SIG-M5 treated with dmso at 0.1 percent for 504 hours (cell line): ENCODE measurements at regions not wholly inside any gene's neighbourhood (a gene's known extent, or its start where the extent isn't known, plus 50 kb on each side); places are given as distances from the start of the nearest gene placed in this dataset.
"Not testable (repeated sequence)": the region's sequence is repeated elsewhere in the genome, so short reads cannot be mapped to it uniquely, and the experiment has no call there.

Experiments
- DNase-seq: peaks from one replicate; lab custom pipeline; 2025; ENCODE audit not compliant: unreplicated experiment; lab: John Stamatoyannopoulos, UW

DNA sequence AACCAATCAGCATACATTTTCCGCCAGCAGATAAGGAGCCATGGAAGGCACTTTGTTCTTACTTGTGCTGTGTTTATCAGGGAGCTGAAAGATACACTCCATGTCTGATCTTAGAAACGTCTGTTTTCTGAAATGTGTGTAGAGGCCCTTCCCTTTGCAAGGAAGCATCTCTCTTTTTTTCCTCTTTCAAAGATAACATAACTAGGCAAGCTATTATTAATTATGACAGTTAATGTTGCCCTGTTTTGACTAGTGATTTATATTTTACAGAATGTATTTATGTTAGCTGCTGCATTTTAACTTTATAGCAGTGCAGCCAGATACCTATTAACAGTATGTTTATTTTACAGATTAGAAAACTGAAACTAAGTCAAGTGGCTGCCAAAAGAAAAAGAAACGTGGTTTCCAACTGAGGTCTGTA lies 683.2 kb upstream of the IGFBP3 start:
- DNase-seq, result no peak

DNA sequence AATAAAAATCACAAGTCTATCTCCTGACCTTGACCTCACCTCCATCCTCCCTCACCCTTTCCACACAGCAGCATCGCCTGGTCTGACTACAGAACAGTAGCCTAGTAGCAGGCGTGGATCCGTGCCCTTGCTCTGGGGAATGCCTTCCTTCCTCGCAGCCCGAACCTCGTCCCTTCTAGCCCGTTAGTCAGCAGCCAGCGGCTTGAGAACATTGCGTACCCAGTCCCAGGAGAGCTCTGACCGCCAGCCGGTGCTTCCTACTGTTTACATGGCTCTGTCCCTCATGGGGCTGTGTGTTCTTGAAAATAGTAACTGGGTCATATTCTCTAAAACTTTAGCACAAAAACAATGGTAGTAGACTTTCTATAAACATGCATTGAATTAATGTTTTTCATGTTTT lies 682.7 kb upstream of the IGFBP3 start:
- no peak for DNase-seq

DNA sequence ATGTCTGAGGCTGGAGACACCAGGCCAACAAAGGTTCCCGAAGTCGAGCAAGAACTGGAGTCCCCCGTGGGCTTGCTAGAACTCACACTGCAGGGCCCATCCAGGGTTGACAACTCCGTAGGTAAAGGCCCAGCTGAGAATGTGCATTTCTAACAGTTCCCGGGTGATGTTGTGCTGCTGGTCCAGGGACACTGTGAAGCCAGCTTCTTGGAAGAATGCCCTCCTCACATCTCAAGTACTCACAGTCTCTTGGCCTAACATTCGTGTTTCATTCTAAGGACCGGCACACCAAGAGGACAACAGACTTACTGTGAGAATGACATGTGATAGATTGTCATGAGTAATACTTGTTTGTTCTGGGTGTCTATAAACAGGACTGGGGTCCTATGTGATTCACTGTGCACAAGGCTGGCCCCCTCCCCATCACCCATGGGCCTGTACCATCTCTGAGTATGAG lies 682.3 kb upstream of the IGFBP3 start:
- no peak for DNase-seq

DNA sequence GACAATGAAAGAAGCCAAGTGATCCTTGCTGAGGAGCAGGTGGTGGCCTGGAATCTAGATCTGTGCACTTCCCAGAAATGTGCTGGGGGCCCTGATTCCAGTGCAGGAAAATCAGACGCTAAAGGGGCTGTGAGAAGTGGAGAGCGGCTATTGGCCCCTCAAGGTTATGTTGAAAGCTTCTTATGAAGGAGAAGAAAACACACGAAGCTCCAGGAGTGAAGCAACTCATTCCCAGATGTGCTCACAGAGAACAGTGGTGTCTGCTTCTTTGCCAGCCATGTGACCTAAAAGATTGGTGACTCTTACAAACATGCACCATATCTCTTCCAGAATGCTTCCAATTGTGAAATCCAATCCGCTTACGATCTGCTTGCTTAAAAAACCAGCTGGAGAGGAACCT lies 679.3 kb upstream of the IGFBP3 start:
- DNase-seq, result no peak

DNA sequence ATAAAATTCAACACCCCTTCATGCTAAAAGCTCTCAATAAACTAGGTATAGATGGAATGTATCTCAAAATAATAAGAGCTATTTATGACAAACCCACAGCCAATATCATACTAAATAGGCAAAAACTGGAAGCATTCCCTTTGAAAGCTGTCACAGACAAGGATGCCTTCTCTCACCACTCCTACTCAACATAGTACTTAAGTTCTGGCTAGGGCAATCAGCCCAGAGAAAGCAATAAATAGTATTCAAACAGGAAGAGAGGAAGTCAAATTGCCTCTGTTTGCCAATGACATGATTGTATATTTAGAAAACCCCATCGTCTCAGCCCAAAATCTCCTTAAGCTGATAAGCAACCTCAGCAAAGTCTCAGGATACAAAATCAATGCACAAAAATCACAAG lies 673.8 kb upstream of the IGFBP3 start:
- DNase-seq, result not testable (repeated sequence)

DNA sequence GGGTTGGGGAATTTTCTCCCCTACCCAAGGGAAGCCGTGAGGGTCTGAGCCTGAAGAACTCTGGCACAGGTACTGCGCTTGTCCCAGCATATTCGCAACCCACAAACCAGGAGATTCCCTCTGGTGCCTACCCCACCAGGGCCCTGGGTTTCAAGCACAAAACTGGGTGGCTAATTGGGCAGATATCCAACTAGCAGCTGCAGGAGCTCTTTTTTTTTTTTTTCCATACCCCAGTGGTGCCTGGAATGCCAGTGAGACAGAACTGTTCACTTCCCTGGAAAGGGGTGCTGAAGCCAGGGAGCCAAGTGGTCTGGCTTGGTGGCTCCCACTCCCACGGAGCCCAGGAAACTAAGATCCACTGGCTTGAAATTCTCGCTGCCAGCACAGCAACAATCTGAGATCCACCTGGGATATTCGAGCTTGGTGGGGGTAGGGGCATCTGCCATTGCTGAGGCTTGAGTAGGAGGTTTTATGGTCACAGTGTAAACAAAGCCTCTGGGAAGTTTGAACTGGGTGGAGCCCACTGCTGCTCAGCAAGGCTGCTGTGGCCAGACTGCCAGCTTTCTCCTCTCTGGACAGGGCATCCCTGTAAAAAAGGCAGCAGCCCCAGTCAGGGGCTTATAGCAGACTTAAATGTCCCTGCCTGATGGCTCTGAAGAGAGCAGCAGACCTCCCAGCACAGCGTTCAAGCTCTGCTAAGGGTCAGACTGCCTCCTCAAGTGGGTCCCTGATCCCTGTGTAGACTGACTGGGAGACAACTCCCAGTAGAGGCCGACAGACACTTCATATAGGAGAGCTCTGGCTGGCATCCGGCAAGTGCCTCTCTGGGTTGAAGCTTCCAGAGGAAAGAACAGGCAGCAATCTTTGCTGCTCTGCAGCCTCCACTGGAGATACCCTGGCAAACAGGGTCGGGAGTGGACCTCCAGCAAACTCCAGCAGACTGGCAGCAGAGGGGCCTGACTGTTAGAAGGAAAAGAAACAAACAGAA lies 670.1 kb upstream of the IGFBP3 start:
- DNase-seq, result peak; percentile 8

DNA sequence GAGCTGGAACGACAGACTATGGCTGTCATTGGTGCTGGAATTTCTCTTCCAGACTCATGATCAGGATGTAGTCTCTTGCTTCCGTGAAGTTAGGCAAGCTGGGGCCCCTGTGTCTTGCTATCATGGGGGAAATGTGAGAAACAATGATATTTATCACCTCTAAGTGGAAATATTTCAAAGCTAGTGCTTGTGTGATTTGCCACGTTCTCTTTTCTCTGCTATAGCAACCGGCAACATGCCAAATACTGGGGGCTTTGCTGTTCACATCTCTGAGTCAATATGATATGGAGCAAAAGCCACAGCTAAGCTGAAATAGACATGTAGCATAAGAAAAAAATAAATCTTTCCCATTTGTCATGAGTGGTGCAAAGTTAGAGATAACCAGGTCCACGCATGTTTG lies 668.2 kb upstream of the IGFBP3 start:
- DNase-seq, result no peak

DNA sequence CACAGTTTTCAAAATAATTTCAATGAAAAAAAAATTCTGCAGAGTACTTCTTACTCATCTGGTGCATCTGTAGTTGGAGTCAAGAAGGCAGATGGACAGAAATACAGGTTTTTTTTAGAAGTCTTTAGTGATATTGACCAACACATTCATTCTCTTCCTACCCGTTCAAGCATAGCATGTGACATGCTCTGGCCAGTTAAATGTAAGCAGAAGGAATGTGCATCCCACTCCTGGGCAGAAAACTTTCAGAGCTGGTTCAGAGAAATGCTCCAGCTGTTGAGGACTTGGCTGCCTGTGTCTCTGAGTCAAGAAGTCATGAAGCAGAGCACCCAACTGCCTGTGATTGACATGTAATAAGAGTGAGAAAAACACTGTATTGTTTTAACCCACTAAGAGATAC lies 665.3 kb upstream of the IGFBP3 start:
- no peak for DNase-seq

DNA sequence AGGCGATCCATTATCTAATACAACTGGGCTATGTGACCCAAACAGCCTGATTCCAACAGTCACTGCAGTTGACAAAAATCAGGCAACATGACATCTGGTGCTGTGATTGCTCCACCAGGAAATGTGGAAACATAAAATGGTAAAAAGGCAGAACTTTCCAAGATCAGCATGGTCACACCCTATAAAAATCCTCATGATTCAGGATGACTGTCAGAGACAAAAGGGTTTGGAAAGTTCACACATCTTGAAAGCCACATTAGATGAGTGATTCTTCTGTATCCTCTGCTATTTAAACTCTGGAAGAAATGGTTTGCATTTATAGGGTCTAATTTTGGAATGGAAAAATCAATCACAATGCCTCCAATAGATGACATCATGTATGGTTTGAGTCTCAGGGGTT lies 662.6 kb upstream of the IGFBP3 start:
- DNase-seq, result no peak

DNA sequence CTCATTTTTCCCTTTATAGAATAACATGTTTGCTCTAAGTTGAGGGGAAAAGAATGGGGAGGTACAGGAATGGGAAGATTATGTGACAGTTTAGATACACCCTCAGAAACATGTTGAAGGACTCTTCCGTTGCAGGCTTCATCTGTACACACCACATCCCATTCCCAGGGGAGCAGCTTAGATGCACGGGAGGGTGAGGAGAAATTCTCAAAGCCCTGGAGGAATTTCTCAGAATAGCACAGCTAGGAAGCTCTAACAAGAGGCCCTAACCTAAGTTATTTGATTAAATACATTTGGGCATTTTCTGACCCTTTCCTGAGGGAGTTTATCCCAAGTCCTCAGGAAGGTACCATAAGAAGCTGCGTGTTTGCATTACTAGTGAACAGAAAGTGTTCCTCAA lies 660.2 kb upstream of the IGFBP3 start:
- DNase-seq, result no peak

DNA sequence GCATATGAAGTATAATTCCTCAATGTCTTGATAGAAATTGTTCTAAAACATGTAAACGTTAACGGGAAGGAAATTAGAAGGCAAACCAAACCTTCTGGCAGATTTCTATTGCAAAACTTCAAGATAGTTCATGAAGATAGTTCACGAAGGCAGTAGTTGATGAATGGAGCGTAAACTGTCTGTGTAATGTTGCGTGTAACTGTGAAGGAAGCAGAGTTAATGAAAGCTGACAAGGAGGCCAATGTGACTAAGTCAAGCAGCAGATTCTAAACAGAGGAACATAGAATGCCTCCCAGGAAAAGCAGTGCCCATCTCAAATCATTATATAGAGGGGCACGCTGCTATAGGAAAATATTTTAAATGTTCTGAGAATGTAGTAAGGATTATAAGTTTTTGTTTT lies 659.7 kb upstream of the IGFBP3 start:
- no peak for DNase-seq

DNA sequence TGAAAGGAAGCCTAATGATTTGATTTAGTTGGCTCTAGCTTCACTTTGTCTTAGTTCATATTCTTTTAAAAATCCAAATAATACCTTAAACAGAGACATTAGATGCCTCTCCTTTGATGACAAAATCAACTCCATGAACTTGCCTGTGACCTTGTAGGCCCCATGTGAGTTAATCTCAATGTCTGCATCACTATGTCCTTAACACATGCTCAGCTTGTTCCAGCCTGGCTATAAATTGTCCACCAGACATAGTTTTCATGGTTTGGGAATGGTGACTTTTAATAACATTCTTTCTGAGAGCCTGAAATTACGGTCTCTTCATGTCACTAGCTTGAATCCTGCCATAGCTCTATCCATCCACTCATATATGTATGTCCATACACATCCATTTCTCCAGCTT lies 656.3 kb upstream of the IGFBP3 start:
- no peak for DNase-seq

DNA sequence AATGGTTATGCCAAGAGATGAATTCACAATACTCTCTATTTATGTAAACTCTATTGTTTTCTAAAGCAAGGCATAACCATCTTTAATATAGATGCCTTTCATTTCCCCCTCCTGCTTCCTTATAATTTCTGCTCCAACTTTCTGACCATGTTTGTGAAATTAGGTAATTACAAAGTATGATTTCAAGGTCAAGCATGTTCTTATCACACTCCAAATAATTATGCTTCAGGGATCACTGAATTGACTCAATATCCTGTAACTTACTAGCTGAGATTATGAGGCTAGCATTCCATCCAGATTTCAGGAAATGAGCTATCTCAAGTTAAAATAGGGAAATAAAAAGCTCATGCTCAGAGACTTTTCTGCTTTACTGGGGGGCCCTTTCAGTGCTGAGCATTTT lies 655.9 kb upstream of the IGFBP3 start:
- DNase-seq, result no peak

DNA sequence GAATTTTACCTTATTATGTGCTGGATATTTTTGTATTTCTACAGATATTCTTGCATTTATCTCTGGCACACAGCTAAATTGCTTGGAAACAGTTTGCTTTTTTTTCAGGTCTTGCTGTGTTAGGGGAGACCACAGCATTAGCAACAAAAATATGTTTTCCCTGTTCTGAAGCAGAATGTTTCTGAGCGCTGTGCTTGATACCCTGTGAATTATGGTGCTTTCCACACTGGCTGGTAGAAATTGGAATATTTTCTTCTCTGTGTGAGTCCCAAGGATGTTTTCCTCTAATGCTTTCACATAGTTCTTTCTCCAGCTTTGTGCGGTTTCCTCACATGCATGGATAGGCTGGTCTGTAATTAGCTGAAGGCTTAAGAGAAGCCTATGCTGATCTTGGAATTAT lies 651.6 kb upstream of the IGFBP3 start:
- no peak for DNase-seq

DNA sequence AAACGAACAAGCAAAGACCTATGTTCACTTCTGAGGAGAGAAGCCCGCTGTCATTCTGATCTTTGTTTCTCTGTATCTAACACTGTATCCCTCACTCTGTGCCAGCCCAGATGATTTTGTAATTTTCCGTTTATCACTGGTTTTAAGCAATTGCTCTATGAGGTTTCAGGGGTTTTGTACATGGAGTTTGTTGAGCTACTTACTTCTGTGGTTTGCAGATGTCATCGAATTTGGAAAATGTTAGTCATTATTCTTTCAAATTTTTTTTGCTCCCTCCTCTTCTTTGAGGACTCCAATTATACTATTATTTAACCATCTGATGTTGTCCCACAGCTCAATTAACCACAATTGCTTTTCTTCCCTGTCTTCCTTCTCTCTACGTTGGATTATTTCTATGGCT lies 650.9 kb upstream of the IGFBP3 start:
- DNase-seq, result no peak

DNA sequence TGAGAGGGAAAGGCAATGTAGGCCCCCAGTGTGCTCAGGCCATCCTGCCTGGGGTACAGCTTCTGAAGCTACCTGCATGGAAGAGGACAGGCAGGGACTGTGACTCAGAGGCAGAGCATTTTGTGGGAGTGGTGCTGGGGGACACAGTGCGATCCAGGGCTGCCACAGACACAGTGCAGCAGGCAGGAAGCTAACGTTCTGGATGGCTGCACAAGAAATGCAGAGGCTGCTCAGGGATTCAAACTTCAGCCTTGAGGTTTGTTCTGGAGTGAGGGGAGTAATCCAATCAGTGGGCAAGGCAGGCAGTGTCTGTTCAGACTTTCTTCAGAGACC lies 648.0 kb upstream of the IGFBP3 start:
- DNase-seq, result no peak

DNA sequence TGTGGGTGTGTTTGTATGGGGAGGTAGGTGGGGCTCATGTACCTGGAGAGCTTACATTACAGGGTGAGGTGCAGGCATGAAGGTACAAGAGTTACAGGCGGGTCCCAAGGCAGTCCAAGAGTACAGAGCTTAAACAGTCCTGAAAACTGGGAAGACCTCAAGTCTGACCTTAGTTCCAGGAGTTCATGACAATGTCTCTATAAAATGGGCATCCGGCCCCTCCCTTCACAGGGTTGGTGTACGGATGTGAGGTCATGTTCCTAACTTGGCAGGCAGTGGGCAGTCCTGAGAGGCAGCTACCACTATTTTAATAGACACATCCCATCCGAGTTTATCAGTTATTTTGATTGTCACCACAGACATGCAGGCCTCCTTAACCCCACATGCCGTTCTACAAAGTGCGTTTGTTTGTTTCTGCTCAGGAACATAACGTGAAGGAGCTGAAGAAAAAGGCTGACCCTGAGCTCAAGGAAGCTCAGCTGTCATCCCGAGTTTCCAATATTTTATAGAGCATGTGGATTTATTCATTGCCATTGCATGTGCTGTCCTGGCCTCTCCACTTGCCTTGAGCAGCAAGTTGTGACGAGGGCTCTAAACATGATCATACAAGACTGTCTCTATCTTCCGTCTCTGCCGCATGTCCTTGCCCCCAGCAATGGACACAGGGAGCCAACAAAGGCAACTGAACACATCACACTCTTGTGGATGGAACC lies 647.5 kb upstream of the IGFBP3 start:
- DNase-seq, result no peak

DNA sequence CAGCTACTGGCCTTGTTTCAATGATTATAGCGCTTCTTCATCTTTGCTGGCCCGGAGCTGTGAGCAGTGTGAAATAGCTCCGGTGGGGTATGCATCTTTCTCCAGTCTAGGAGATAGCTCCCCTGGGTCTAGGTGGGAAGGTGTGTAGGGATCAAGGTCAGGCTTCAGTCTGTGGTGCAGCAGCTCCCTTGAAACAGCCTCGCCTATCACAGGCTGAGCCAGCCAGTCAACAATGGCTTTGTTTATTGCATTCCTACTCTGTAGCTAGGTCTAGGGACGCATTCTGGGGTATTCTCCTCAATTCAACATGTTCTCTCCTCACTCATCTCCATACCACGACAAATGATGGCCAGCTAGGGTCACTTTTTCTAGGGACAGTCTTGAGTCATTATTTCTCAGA lies 646.8 kb upstream of the IGFBP3 start:
- DNase-seq, result no peak

DNA sequence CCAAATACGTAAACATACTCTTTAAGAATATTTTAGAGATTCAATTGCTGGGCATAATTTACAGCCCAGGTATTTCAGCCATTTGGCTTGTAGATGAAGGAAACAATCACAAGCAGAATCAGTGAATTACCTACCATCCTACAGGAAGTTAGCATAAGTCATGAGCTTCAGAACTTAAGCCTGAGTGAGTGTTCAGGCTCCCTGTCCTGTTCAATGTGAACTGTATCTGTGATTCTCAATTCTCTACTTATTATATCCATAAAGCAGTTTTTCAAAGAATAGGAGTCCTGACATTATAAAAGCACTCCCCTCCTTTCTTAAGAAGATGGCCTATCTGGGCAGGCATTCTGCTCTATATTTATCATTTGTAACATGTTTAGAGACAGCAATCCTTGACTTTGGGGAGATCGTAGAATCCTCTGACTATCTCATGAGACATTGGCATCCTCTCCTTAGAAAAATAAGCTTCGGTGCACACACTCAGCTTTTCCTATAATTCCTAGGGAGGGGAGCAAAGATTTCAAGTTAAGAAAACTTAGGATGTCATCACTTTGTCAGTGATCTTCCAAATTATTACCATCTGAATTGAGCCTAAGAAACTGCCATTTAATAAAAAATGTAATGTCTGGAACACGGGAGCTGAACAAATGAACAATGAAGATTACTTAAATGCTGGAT lies 645.2 kb upstream of the IGFBP3 start:
- no peak for DNase-seq

DNA sequence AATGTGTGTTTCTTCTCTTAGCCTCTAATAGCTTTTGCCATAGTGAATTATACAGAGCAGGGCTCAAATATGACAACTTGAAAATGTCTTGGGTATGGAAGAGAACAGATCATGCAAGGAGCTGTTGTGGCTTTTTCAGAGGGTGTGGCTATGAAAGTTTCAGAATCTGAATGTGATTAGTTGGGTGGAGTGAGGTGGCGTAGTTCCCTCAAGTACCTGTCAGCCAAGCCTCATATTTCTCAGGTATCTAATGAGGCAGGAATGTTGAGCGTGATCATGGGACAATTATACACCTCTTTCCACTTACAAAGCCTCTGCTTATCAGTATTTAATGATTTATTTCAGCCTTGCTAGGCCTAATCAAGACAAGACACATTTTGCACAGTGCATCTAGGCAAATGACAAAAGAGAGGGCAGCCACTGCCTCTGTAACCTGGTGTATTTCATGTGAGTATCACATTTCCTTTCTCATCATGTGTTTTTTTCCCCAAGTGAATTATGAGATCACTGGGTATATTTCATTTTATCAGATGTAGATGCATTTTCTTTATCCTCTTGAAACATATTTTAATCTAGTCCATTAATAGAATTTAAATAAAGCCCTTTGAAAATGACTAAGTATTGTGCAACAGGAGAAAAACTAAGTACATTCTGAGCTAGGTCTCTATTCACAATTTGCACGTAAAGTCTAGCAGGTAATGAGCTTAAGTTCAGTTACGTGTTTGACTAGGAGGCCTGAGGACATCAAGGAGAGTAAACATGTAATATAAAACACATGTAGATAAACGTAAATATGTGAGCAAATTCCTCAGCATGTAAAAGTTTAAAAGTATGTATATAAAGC lies 644.4 kb upstream of the IGFBP3 start:
- no peak for DNase-seq
